Activated CD8-positive, alpha-beta memory T cell treated with anti-CD3 and anti-CD28 coated beads for 4 hours (primary cell): ENCODE measurements at regions not wholly inside any gene's neighbourhood (a gene's known extent, or its start where the extent isn't known, plus 50 kb on each side); places are given as distances from the start of the nearest gene placed in this dataset.
"Not testable (repeated sequence)": the region's sequence is repeated elsewhere in the genome, so short reads cannot be mapped to it uniquely, and the experiment has no call there.

ENCODE experiments used
- DNase-seq, 2 donors: peaks; one replicate each; pipeline ENCODE4 v3.0.0-alpha.2; 2020; ENCODE audit warnings: low read depth in 2 of 2

DNA sequence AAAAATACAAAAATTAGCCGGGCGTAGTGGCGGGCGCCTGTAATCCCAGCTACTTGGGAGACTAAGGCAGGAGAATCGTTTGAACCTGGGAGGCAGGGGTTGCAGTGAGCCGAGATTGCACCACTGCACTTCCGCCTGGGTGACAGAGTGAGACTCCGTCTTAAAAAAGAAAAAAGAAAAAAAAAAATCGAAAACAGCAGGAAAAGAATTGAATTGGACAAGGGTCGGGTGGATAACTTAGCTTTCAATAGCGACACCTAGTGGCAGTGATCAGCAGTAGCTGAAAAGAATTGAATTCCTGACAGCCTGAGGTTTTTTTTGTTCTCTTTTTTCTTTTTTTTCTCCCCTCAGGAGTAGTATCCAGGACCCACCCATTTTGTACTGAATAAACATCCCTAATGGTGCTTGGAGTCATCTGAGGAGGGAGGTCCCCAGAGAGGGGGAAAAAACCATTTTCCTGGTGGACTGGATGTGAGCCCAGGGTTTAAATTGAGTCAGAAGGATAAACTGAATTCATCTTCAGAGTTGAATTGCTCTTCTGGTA, 55.1 kb downstream of the CYCS start:
- DNase-seq = peak; percentile 16 to 19

DNA sequence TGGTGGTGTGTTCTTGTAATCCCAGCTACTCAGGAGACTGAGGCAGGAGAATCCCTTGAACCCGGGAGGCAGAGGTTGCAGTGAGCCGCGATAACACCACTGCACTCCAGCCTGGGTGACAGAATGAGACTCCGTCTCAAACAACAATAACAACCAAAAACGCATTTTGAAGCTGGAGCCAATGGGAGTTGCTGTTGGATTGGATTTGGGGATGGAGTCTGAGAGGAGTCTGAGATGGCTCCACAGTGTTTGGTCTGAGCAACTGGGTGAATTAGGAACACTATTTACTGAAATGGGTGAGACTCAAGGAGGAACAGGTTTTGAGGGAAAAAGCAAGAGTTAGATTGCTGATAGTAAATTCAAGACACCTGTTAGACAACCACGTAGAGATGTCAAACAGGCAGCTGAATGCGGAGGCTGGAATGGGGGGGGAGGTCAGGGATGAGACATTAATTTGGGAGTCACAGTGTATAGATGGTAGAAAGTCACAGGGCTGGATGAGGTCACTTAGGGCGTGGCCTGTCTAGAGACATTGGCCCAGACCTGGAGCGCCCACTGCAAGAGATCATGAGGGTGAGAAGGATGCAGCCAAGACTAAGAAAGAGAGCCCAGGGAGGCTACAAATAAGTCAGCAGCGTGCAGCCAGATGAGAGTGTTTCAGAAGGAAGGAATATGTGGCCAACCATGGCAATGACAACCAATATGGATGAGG, 56.4 kb downstream of the CYCS start:
- no peak for DNase-seq

DNA sequence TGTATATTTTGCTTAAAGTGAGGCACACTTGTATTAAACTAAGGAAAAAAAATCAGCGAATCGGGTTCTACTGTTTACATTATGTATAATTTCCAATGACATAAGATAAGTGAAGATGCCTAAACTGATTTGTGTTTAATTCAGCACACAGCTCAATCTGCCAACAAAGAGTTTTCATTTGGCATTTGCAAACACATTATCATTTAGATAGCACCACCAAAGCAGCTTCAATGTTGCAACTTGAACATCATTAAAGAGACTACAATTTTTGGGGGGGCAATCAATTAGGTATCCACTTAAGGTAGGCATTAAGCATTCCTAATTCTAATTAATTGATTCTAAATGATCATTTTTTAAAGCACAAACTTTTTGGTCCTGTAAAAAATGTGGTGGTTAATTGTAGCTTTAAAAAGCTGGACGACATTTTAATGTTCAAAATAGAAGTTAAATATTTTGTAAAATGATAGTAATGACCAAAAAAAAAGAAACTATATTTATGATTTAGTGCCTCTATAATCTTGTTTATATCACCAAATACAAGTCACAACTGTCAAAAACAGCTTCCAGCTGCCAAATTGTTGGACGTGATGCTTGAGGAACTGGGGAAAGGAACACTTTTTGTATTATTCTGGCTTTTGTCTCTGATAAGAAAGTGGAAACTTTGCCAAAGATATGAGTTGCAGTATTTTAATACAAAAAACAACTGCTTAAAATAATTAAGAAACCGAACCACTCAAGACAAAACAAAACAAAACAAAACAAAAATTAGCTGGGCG, 57.1 kb downstream of the CYCS start:
- DNase-seq = no peak

DNA sequence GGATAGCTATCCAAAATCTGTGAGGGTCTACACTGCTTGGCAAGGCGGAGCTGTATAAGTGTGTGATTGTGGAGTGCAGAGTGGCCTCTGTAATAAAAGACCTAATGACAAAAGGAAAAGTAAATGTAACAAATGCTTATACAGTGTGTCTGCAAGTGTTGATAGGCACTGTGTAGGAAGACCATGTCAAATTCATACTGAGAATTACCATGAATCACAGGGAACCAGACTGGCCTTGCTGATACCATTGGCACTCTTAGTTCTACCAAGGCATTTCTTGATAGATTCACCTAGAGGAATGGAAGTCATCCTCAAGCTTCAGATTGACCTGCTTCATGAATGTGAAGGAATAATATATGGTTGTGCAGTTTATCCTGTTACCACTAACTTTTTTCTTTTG, 58.8 kb downstream of the CYCS start:
- DNase-seq = no peak

DNA sequence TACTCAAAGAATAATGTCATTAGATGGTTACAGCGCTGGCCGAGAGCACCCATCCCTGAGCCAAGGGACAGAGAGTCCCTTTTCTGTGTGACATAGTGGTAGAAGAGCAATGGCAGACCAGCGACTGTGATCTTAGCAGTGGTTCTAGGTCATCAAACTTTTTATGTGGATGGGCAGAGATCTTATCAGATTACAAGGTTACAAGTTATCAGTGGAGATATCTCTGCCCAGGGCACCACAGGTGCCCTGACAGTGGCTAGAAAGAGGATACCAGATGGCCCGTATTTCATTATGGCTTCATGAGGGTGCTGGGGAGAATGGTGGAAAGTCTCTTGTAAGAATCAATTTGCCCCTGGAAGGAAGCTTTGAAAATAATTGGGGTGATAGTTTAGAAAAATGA, 62.7 kb downstream of the CYCS start:
- no peak for DNase-seq

DNA sequence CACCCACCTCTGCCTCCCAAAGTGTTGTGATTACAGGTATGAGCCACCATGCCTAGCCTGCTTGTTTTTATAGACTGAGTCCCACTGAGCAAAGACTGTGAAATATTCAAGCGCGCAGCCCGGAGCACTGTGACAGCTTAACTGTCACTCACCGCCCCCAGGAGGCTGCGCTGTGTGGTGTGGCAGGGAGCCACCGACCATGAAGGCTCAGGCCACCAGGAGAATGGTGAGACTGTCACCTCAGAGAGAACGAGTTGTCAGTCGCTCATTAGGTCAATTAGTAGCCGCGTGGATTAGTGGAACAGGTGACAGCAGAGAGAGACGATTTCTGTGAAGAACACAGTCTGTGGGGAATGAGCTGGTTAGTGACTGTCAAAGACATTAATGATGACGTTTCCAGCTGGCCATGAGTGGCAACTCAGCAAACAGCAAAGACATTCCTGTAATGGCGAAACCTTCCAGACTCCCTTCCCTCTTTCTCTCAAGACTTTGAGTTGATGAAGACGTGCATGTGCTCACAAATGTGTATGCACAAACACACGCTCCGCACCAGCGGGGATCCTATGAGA, 64.5 kb downstream of the CYCS start:
- DNase-seq = no peak

DNA sequence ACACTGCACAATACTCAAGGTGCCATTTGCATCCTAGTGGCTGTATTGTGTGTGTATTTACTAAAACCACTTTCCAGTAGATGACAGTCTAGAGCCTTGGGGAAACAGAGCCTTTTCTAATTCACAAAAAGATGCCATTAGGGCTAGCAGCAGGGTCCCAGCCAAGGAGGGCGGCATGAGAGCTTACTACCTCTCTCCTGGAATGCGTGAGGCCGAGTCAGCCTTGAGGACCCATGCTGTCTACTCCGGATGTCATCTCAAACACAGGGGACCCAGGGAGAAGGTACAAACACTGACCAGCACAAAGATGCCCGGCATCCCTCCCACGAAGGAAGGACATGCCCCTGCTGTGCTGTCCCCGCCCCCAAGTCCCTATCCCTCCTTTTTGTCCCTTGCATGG, 65.5 kb downstream of the CYCS start:
- DNase-seq = no peak

DNA sequence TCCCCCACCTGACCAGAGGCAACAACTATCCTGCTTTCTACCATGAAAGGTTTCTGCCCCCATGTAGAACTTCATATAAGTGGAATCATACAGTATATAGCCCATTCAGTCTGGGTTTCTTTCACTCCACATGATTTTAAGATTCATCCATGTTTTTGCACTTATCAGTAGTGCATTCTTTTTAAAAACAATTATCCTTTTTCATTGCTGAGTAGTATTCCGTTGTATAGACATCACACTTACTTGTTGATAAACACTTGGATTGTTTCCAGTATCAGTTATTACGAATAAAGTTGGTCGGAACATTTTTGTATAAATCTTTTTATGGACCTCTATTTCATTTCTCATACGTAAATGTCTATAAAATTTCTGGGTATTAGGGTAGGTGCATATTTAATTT, 68.7 kb downstream of the CYCS start:
- no peak for DNase-seq

DNA sequence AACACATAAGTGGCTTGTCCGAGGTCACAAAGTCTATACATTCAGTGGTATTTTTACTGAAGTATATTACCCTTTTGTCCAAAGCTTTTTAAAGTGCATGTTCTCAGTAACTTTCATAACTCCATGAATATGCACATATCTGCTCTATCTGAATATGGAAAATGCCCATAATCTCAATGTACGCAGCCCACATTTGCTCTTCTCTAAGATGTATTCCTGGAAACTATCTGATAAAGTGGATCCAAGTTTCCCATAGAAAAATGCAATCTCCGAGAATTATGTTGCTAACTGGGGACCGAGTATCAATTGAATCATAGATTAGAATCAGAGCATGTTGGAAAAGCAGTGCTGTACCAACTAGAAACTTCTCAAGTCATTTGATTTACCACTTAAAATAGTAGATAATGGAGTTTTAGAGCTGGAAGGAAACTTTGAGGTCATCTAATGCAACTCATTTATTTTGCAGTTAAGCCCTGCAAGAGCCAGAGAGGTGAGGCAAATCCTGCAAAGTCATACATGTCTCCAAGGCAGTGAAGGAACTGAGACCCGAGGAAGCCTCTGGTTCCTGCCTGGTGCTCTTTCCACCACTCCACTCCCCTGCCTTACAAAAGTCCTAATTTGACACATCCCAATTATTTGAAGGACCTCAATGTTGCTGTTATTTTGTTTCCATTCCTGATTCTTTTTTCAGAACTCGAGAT, 69.4 kb downstream of the CYCS start:
- DNase-seq = no peak

DNA sequence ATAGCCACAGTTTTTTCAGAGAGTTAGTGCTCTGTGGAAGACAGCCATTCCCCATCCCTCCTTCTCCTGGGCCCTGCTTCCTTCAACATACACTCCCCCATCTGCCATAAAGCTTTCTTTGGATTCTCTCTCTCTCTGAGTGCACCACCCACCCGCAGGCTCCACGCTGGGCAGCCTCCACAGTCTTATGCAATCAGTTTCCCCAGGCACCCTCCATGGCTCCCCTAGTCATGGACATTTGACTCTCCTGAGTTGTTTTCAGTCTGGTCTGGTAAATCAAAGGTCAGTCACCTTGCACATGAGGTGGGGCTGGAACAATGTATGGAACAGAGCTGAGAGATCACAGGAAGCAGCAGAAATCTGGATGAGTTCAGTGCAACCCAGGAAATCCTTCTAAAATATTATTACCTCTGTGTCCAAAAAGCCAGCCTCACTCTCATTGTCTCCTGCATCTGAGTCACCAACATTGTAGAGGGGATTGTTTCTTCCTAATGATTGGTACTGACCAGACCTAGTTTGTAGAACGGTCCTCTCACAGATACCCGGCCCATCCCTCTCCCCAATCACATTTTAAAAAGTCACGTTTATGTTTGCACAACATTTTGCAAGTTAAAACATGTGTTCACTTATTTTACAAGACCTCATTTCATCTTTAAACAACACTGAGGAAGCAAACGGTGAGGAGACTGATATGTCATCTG, 70.1 kb downstream of the CYCS start:
- DNase-seq = no peak

DNA sequence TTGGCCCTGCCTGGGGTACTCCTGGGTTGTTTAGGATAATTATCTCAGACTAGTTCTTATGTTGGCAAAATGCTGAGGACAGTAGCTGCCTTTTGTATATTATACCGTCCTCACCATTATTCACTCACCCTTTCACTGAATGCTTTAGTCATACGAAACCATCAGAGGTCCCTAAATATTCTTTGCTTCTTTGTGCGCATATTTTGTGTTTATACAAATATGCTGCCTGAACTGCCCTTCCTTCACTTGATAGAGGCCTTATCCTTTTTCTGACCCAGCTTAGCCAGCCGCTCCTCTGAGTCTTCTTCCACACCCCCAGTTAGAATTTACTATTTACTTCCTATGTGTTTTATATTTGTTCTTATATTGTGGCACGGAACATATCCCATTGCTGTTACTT, 70.2 kb upstream of the OSBPL3 start:
- no peak for DNase-seq

DNA sequence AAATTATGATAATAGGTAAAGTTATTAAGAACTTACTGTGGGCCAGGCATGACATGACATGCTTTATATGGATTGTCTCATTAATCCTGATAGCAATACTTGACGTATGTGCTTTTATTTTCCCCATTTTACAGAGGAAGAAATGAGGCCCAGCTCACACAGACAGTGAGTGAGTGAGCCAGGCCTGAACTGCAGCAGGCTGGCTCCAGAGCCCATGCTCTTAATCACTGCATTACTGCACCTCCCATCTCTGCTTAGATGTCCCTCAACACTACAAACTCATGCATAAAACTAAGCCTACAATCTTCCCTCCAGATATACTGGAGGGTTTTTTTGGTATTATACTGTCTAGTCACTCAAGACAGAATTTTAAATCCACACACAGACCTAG, 68.5 kb upstream of the OSBPL3 start:
- DNase-seq = no peak

DNA sequence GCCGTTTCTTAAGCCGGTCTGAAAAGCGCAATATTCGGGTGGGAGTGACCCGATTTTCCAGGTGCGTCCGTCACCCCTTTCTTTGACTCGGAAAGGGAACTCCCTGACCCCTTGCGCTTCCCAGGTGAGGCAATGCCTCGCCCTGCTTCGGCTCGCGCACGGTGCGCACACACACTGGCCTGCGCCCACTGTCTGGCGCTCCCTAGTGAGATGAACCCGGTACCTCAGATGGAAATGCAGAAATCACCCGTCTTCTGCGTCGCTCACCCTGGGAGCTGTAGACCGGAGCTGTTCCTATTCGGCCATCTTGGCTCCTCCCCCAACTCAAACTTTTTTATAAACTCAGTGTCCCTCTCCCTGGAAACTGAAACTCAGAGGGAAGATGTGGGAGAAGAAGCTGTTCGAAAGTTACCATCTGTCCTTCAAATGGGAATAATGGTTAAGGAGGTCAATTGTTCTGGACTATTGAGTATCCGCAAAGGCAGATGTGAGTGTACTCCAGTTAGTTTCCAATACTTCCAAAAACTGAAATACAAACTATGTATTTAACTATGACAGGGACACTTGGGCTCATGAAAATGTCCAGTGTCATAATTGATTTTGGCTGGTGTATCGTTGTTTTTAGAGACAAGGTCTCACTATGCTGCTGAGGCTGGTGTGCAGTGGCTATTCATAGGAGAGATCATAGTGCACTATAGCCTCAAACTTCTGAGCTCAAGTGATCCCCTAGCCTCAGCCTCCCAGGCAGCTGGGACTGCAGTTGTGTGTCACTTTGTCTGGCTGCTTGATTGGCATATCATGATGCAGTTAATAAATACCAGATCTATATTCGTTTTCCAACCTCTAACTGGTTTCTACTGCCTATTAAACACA, 67.8 kb upstream of the OSBPL3 start:
- DNase-seq = not testable (repeated sequence)

DNA sequence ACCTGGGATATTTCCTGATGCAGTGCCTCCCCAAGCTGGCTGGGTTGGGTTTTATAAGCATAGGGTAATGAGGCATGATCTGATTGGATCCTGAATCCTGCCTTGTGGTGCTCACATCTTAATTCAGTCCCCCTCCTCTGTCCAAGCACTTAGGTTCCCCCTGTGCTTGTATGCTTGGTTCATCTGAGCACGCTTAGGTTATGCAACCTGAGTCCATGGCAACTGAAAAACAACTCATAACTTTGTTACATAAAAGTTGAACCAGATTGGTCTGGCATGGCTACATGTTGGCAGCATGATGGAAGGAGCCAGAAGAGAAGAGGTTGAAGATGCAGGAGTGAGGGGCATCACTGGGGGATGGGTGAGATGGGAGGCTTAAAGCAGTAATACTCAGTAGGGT, 57.3 kb upstream of the OSBPL3 start:
- DNase-seq = no peak

DNA sequence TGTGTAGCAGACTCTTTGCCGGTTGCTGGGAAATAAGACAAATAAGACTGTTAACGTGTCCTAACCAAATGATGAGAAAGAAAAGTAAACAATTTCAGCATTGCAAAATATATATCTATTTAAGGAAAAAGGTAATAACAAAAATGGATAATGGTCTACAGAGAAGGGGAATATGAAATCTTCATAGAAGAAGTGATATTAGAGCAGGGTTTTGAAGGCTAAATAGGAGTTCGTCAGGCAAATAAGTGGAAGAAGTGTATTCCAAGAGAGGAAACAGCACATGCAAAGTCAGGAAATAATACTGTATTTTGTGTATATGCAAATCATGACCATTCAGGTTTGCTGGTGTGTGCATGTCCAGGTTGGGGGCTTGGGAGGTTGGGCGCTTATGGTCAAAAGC, 55.3 kb upstream of the OSBPL3 start:
- no peak for DNase-seq

DNA sequence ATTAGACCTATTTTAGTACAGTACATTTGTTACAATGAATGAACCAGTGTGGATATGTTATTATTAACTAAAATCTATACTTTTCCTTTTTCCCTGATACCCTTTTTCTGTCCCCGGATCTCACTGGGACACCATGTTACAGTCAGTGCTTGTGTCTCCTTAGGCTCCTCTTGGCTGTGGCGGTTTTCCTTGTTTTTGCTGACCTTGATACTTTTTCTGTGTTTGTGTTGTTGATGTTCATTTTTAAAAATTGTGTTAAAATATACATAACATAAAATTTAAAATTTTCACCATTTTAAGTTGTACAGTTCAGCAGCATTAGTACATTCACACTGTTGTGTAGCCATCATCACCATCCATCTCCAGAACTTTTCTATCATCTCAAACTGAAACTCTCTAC, 54.2 kb upstream of the OSBPL3 start:
- no peak for DNase-seq

DNA sequence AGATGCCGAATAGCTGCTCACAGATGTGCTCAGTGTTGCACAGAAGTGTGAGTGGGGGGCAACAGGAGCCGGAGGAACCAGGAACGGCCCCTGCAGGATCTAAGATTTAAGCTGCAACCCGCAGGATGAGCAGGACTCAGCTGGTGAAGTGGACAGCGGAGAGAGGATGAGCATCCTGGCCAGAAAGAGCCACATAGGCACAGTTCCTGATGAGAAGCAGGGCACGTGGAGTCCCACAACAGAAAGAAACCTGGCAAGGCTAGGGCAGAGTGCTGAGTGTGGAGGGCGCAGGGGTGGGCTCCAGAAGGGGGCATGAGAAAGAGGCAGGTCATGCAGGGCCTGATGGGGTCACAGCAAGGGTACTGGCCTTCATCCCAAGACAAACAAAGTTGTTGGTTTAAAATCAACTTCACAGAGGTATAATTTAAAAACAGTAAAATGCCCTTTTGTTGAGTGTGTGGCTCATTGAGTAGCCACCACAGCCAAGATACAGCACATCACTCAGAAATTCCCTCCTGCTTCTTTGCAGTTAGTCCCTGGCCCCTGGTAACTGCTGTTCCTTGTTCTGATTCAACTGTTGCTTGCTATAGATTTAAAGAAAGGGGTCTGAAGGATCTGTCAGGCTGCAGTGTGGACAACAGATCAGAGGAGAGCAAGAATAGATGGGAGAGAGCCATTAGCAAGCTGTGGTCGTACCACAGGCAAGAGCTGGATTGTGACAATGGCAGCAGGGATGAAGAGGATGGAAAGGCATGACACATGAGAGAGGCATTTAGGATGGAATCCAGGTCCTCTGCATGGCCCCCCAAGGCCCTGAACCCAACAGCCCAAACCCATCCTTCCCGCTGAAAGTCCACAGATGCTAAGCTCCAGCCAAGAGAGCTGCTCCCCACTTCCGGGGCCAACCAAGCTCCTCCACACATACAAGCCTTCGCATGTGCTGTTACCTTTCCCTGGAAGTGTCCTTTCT, 53.1 kb upstream of the OSBPL3 start:
- no peak for DNase-seq

DNA sequence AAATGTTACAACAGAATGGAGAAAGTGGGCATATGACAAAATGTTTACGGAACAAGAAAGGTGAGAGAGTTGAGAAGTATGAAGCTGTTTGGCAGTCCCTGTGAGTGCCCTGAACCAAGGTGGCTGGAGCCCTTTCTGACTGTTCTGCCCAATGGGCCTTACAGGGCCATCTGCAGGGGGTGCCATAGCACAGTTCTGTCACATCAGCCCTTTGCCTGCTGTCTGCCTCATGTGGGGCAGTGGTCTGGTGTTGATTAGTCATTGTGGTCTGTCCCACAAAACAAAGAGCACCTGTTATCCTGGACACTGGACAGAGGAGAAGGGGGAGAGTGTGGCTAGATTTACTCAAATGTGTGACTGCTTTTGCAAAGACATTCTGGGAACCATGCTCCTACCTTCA, 51.5 kb upstream of the OSBPL3 start:
- no peak for DNase-seq

DNA sequence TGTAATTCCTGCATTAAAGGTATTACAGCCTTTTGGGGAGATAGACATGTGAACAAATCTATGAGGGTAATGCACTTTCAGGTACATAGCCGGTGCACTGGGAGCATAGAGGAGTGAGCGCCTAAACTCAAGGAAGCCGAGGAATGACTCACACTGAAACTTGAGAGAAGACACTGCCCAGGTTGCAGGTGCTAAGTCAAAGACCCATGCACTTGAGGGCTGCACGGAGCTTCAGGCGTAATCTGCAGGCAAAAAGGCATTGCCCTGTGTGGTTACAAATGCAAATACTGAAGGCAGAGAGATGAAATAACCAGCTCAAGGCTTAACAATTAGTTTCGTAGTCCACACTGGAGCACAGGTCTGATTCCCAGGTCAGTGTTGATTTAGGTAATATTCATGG, 51.0 kb upstream of the OSBPL3 start:
- DNase-seq = no peak
